H1 (cell line): ENCODE measurements at regions not wholly inside any gene's neighbourhood (a gene's known extent, or its start where the extent isn't known, plus 50 kb on each side); places are given as distances from the start of the nearest gene placed in this dataset.

Experiments
- CBX8 ChIP-seq: fragments of 300-800, 300-1000 bp; sonication (generic); IDR thresholded peaks from 2 replicates; pipeline ENCODE4 v1.7.1; 2016; ENCODE audit warnings: low read depth, low read length, borderline replicate concordance
- SIRT6 ChIP-seq: IDR thresholded peaks from one replicate; pipeline ENCODE4 v1.7.1; 2012; ENCODE audit warnings: low read length, inconsistent platforms

- TF ChIP-seq SIRT6 (no peak), CBX8 (no peak)
These were observed 200.0 kb downstream of the MANEA start (continued) for GRCh38 chr6:95777338-95777737.
